ENCODE measurements at regions not wholly inside any gene's neighbourhood (a gene's known extent, or its start where the extent isn't known, plus 50 kb on each side); places are given as distances from the start of the nearest gene placed in this dataset.
"Not testable (repeated sequence)": the region's sequence is repeated elsewhere in the genome, so short reads cannot be mapped to it uniquely, and the experiment has no call there.

- Histone ChIP-seq H3K27ac (no peak overlapping the region), H3K4me1 (no peaks in the 10 kb centered on the region), H3K36me3 (no peaks in the 10 kb centered on the region), H3K9me3 (no peaks in the 10 kb centered on the region), H3K27me3 (no peaks in the 10 kb centered on the region), H3K4me3 (no peak overlapping the region)
- no peak for TF ChIP-seq CTCF (IDR thresholded peaks at IDR 0.05)
- DNase-seq (ENCODE audit: low spot score), result no peak
These were observed 1830.0 kb upstream of the DEFB115 start for GRCh38 chr20:29427201-29428060.

GRCh38 chr20:29430531-29430930 is 1826.9 kb upstream of the DEFB115 start:
- Histone ChIP-seq H3K36me3 (no peaks in the 10 kb centered on the region), H3K4me1 (no peaks in the 10 kb centered on the region), H3K27ac (no peak overlapping the region), H3K4me3 (no peak overlapping the region), H3K9me3 (no peaks in the 10 kb centered on the region), H3K27me3 (no peaks in the 10 kb centered on the region)
- DNase-seq (ENCODE audit: low spot score), result no peak
- no peak for TF ChIP-seq CTCF (IDR thresholded peaks at IDR 0.05)

GRCh38 chr20:29440721-29441120 is 1816.7 kb upstream of the DEFB115 start:
- not testable (repeated sequence) for H3K9me3 ChIP-seq; H3K4me3 ChIP-seq; H3K27me3 ChIP-seq; DNase-seq (ENCODE audit: low spot score); H3K4me1 ChIP-seq; H3K36me3 ChIP-seq; H3K27ac ChIP-seq

DNA sequence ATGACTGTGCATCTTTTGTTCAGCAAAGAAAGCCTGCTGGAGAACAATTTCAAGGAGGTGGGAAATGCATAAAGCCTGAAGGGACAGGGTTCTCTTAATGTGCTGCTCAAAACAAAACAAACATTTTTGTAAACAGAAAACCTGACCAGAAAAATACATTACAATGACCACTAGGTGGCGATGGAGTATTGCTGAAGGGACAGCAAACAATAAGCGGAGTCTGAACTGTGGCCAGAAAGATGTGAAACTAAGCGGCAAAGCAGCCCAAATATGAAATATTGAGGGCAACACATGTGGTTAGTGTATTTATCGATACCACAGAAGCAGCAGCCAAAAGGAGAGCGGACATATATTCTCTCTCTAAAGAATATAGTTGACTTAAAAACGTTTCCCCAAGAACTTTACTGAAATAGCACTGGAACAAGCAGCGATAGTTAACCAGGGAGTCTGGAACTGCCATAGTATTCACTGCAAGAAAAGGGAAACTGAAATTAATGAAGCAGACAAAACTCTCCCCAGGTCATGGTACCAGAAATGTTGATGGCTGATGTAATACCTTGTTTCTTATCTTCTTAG is 1814.2 kb upstream of the DEFB115 start:
- not testable (repeated sequence) for H3K9me3 ChIP-seq; H3K4me1 ChIP-seq; H3K27ac ChIP-seq; DNase-seq (ENCODE audit: low spot score); H3K36me3 ChIP-seq; H3K27me3 ChIP-seq
- TF ChIP-seq CTCF (IDR thresholded peaks at IDR 0.05), result peak; percentile 66 to 91
- peak overlapping the region in 1 of 2 donors; percentile 23 for H3K4me3 ChIP-seq

- Histone ChIP-seq H3K4me1 (no peaks in the 10 kb centered on the region), H3K36me3 (no peaks in the 10 kb centered on the region), H3K4me3 (no peak overlapping the region), H3K27me3 (no peaks in the 10 kb centered on the region), H3K27ac (no peak overlapping the region), H3K9me3 (peaks cover 0 to 2% of the 10 kb centered on the region in 2 donors)
- TF ChIP-seq CTCF (IDR thresholded peaks at IDR 0.05), result no peak
- DNase-seq (ENCODE audit: low spot score), result no peak
These were observed 1813.6 kb upstream of the DEFB115 start for GRCh38 chr20:29443819-29444218.

GRCh38 chr20:29445050-29445907 is 1812.2 kb upstream of the DEFB115 start:
- H3K27me3 ChIP-seq, H3K36me3 ChIP-seq, H3K4me1 ChIP-seq, H3K27ac ChIP-seq: not testable (repeated sequence)
- Histone ChIP-seq H3K9me3 (peaks cover 0 to 10% of the 10 kb centered on the region in 2 donors), H3K4me3 (peak overlapping the region in 1 of 2 donors; percentile 31)
- DNase-seq (ENCODE audit: low spot score), result peak; percentile 77

DNA sequence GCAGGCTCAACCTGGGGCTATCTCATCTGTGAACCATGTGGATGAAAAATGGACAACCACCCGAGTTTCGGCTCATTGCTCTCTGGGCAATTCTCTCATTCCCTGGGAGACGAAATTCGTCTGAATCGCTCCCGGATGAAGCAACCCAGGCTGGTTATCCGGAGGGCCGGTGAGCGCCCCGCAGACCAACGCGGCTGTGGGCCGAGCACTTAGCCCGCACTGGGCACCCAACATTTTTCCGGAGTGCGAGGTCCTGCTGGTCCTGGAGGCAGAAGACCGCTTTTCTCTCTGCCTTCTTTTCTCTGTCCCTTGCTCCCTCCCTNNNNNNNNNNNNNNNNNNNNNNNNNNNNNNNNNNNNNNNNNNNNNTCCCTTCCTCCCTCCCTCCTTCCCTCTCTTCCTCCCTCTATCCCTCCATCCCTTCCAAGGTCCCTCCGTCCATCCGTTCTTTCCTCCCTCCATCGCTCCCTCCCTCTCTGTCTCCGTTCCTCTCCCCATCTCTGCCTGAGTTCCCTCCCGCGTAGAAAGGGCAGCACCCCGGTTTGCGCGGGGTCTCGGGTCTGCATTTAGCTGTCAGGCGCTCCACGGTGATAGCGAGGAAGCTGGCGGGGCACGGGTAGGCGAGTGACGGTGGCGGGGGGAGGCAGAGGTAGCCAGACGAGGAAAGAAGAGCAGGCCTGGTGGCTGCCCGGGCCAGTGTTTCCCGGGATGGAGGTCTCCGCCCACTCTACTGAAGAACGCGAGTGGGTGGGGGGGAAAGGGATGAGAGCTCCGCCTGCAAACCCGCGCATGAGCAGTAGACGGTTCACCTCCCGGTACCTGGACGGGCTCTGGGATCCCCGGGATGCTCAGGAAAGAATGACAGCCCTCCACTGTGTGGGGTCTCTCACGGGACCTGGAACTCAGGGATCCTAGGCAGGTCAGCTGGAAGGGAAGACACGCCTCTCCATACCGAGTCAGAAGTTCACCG is 1809.7 kb upstream of the DEFB115 start:
- H3K27ac ChIP-seq; H3K4me1 ChIP-seq; H3K27me3 ChIP-seq; H3K4me3 ChIP-seq; DNase-seq (ENCODE audit: low spot score); H3K36me3 ChIP-seq: not testable (repeated sequence)
- H3K9me3 ChIP-seq, result peaks cover 0 to 10% of the 10 kb centered on the region in 2 donors
